ENCODE measurements at regions not wholly inside any gene's neighbourhood (a gene's known extent, or its start where the extent isn't known, plus 50 kb on each side); places are given as distances from the start of the nearest gene placed in this dataset.

DNA sequence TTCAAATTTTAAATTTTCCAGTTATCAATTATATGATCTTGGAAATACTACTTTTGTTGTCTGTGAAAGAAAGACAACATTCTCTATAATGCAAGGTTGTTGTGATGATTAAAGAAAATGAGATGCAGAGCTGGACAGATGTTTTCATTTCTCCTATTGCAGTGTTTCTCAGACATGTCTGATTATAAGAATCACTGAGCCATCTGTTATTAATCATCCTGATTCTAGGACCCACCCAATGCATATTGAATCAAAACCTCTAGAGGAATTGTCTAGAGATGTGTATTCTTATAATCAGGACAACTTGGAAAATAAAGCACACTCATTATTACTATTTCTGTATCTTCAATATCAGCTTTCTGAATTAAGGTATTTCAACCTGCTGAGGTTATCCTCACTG is 121.1 kb upstream of the ASTN2 start:
- H4K91ac ChIP-seq (replicated peaks; ENCODE audit: insufficient read length, low read length) = no peak overlapping the region
- H3K14ac ChIP-seq (ENCODE audit: insufficient read length) = no peak overlapping the region
- H3K9ac ChIP-seq (replicated peaks in 1 of 4; ENCODE audit: extremely low read depth in 1 of 4, low read depth in 3 of 4, low read length in 3 of 4) = no peak overlapping the region
- H3K23ac ChIP-seq (ENCODE audit: insufficient read length) = no peak overlapping the region
- no peak overlapping the region for H3K4me3 ChIP-seq (ENCODE audit: extremely low read depth in 1 of 4, insufficient read depth in 2 of 4, low read depth in 3 of 4, low read length in 4 of 4)
- H2BK20ac ChIP-seq (ENCODE audit: low read length) = no peak overlapping the region
- no peak for TF ChIP-seq BRCA1 (IDR thresholded peaks at IDR 0.05; ENCODE audit: low read depth, low read length)
- no peak for TF ChIP-seq NANOG (IDR thresholded peaks at IDR 0.05; ENCODE audit: insufficient read depth, low read depth, low read length, poor library complexity, severe bottlenecking)
- TF ChIP-seq SIX5 (IDR thresholded peaks at IDR 0.05; ENCODE audit: low read depth, low read length) = no peak
- no peak for TF ChIP-seq FOSL1 (IDR thresholded peaks at IDR 0.05; ENCODE audit: insufficient read depth, low read depth, low read length)
- no peak for TF ChIP-seq CHD1 (IDR thresholded peaks at IDR 0.05; ENCODE audit: low read depth, low read length)
- TF ChIP-seq ZNF274 (IDR thresholded peaks at IDR 0.05; ENCODE audit: borderline replicate concordance, extremely low read depth, low read length) = no peak
- TF ChIP-seq, protein P1, sequence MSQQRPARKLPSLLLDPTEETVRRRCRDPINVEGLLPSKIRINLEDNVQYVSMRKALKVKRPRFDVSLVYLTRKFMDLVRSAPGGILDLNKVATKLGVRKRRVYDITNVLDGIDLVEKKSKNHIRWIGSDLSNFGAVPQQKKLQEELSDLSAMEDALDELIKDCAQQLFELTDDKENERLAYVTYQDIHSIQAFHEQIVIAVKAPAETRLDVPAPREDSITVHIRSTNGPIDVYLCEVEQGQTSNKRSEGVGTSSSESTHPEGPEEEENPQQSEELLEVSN (IDR thresholded peaks at IDR 0.05) = no peak
- H3K23me2 ChIP-seq (ENCODE audit: low read depth, low read length) = no peaks in the 10 kb centered on the region; the same call in 1 of the 2 replicates
- no peaks in the 10 kb centered on the region for H3K79me1 ChIP-seq (ENCODE audit: low read depth, low read length)
- no peak overlapping the region for H3K56ac ChIP-seq (replicated peaks; ENCODE audit: insufficient read length, low read depth, low read length)
- H2BK15ac ChIP-seq (ENCODE audit: low read length) = no peak overlapping the region
- H2AK5ac ChIP-seq (ENCODE audit: low read depth, low read length) = no peak overlapping the region
- H4K8ac ChIP-seq (ENCODE audit: extremely low read depth, insufficient read depth, low read length) = no peak overlapping the region
- no peak overlapping the region for H4K5ac ChIP-seq (ENCODE audit: insufficient read length, low read depth, low read length)
- no peaks in the 10 kb centered on the region for H3K36me3 ChIP-seq (ENCODE audit: control insufficient read depth in 2 of 4, insufficient read depth in 4 of 4, low read length in 3 of 4)
- no peaks in the 10 kb centered on the region for H3K79me2 ChIP-seq (ENCODE audit: control insufficient read depth in 1 of 2, insufficient read depth in 2 of 2, low read length in 2 of 2)
- no peak overlapping the region for H3K4ac ChIP-seq (replicated peaks; ENCODE audit: insufficient read length, low read depth, low read length)
- FAIRE-seq (no peak), DNase-seq (ENCODE audit: low read depth in 1 of 2, low spot score in 2 of 2) (no peak)
- H2BK5ac ChIP-seq (ENCODE audit: low read depth, low read length) = no peak overlapping the region
- CTCF ChIA-PET (ENCODE audit: partially characterized antibody) = interaction anchor here (0.7 to 5.0 kb wide), 20 partner anchors 8 to 126 kb away, joined by 3 to 34 read pairs (median 4); no protein-coding TSS in a partner anchor
- no peak overlapping the region for H3K4me2 ChIP-seq (ENCODE audit: insufficient read depth in 1 of 2, low read depth in 2 of 2, low read length in 2 of 2)
- H3K9me3 ChIP-seq (ENCODE audit: insufficient read depth in 2 of 2, low read depth in 1 of 2, low read length in 1 of 2) = no peaks in the 10 kb centered on the region
- no peak overlapping the region for H3K18ac ChIP-seq (ENCODE audit: extremely low read depth, low read length)
- H3K27me3 ChIP-seq (replicated peaks in 1 of 4; ENCODE audit: control insufficient read depth in 3 of 4, extremely low read depth in 1 of 4, insufficient read depth in 3 of 4, low read length in 3 of 4) = no peaks in the 10 kb centered on the region
- H2BK12ac ChIP-seq (ENCODE audit: low read depth, low read length) = no peak overlapping the region
- H3K27ac ChIP-seq (ENCODE audit: low read depth, low read length) = no peak overlapping the region
- H2AFZ ChIP-seq (ENCODE audit: low read length) = no peak overlapping the region
- H2BK120ac ChIP-seq (replicated peaks; ENCODE audit: low read depth, low read length) = no peak overlapping the region
- H4K20me1 ChIP-seq (replicated peaks in 1 of 2; ENCODE audit: control insufficient read depth in 1 of 2, insufficient read depth in 2 of 2, low read length in 2 of 2) = no peaks in the 10 kb centered on the region
- POLR2A ChIA-PET (ENCODE audit: partially characterized antibody) = no interaction called here
- no peaks in the 10 kb centered on the region; a peak in 1 of 7 replicates for H3K4me1 ChIP-seq (replicated peaks in 1 of 4; ENCODE audit: control insufficient read depth in 3 of 4, insufficient read depth in 4 of 4, low read length in 3 of 4)
